Astrocyte (in vitro differentiated cells and primary cell): ENCODE measurements at regions not wholly inside any gene's neighbourhood (a gene's known extent, or its start where the extent isn't known, plus 50 kb on each side); places are given as distances from the start of the nearest gene placed in this dataset.

Experiments
- DNase-seq: peaks from one replicate; pipeline ENCODE4 v3.0.0-alpha.2; 2010; ENCODE audit warnings: low read depth
- FAIRE-seq: peaks from 2 replicates; lab custom pipeline; 2011; peaks lifted over from hg19 to GRCh38; lab: Jason Lieb, UNC
- H2AFZ ChIP-seq: 2 replicates; pipeline ENCODE4 v1.6.0; 2012; ENCODE audit warnings: low read depth, low read length, inconsistent platforms
- H3K27ac ChIP-seq: 2 replicates; pipeline ENCODE4 v1.5.1; 2011; ENCODE audit warnings: low read depth, low read length, inconsistent platforms
- H3K27me3 ChIP-seq: 2 replicates; pipeline ENCODE4 v1.6.0; 2011; ENCODE audit warnings: low read length, inconsistent platforms; ENCODE audit not compliant: insufficient read depth
- H3K36me3 ChIP-seq: 2 replicates; pipeline ENCODE4 v1.5.1; 2011; ENCODE audit warnings: low read length, inconsistent platforms; ENCODE audit not compliant: insufficient read depth
- H3K4me1 ChIP-seq: 2 replicates; pipeline ENCODE4 v1.5.1; 2011; ENCODE audit warnings: low read length, inconsistent platforms; ENCODE audit not compliant: insufficient read depth
- H3K4me2 ChIP-seq: 2 replicates; pipeline ENCODE4 v1.6.0; 2012; ENCODE audit warnings: low read length, inconsistent platforms
- H3K4me3 ChIP-seq: 2 replicates; pipeline ENCODE4 v1.5.1; 2011; ENCODE audit warnings: low read depth, mild to moderate bottlenecking, low read length, inconsistent platforms; ENCODE audit not compliant: insufficient read depth
- H3K79me2 ChIP-seq: 2 replicates; pipeline ENCODE4 v1.6.0; 2012; ENCODE audit warnings: mild to moderate bottlenecking, low read length, inconsistent platforms; ENCODE audit not compliant: insufficient read depth
- H3K9ac ChIP-seq: 2 replicates; pipeline ENCODE4 v1.6.0; 2012; ENCODE audit warnings: mild to moderate bottlenecking, low read length, inconsistent platforms
- H3K9me3 ChIP-seq: 2 replicates; pipeline ENCODE4 v1.5.1; 2012; ENCODE audit warnings: low read depth, mild to moderate bottlenecking, low read length, inconsistent platforms; ENCODE audit not compliant: insufficient read depth
- H4K20me1 ChIP-seq: 2 replicates; pipeline ENCODE4 v1.6.0; 2012; ENCODE audit warnings: low read length, inconsistent platforms; ENCODE audit not compliant: insufficient read depth
- H3K27ac Mint-ChIP-seq: one replicate; pipeline ENCODE4 v1.8.0; 2021; ENCODE audit warnings: mild to moderate bottlenecking, mixed read lengths; ENCODE audit not compliant: unreplicated experiment
- H3K27me3 Mint-ChIP-seq: one replicate; pipeline ENCODE4 v1.8.0; 2021; ENCODE audit warnings: low read depth, mixed read lengths; ENCODE audit not compliant: unreplicated experiment
- H3K36me3 Mint-ChIP-seq: one replicate; pipeline ENCODE4 v1.8.0; 2021; ENCODE audit warnings: low read depth, mixed read lengths; ENCODE audit not compliant: unreplicated experiment
- H3K4me1 Mint-ChIP-seq: one replicate; pipeline ENCODE4 v1.8.0; 2021; ENCODE audit warnings: low read depth, mixed read lengths; ENCODE audit not compliant: unreplicated experiment
- H3K4me3 Mint-ChIP-seq: one replicate; pipeline ENCODE4 v1.8.0; 2021; ENCODE audit warnings: mild to moderate bottlenecking, moderate library complexity, mixed read lengths; ENCODE audit not compliant: unreplicated experiment
- H3K9me3 Mint-ChIP-seq: one replicate; pipeline ENCODE4 v1.8.0; 2021; ENCODE audit warnings: mild to moderate bottlenecking, mixed read lengths; ENCODE audit not compliant: unreplicated experiment
- CTCF ChIP-seq: IDR thresholded peaks from 2 replicates; pipeline ENCODE4 v1.5.1; 2011; ENCODE audit warnings: low read depth, mild to moderate bottlenecking, inconsistent platforms, low read length, moderate library complexity; ENCODE audit not compliant: insufficient read depth
- EZH2 ChIP-seq: IDR thresholded peaks from 2 replicates; pipeline ENCODE4 v1.6.1; 2012; ENCODE audit warnings: mild to moderate bottlenecking, low read length, inconsistent platforms; ENCODE audit not compliant: insufficient read depth

DNA sequence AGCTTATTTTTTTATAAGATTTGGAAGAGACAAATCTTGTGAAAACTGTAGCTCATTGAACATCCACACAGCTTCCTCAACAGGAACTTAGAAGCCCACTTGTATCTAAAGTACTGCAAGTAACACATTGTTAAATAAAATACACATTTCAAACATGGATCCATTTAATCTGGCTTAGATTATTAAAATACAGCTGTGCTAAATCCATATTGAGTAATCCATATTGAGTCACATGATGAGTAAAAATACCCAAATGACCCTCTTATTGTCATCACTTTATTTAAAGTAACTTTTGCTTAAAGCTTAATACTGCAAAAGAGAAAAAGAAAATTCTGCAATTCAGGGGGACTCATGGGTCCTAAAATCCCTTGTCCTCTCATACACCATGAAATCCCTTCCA lies 133.3 kb downstream of the OSR1 start:
- peaks cover 7% of the 10 kb centered on the region for H3K4me1 Mint-ChIP-seq

DNA sequence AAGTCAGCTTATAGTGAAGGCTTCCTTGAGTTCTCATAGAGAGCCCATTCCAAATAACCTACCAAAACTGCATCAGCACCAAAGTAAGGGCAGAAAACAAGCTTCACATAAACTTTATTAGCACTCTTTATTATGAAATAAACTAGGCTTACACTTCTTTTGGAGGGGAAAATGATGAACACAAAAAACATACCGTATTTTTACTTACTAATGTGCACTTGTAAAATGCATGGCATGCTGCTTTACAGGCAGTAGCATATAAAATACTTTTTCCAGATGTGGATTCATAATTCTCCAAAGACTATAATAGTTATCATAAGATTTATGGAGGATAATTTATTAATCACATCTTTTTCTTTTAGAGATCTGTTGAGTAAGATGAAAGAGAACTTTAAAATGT lies 133.9 kb downstream of the OSR1 start:
- no peak overlapping the region for H3K27ac Mint-ChIP-seq
- H2AFZ ChIP-seq: no peak overlapping the region
- H3K4me3 Mint-ChIP-seq: no peak overlapping the region
- no peak overlapping the region for H3K4me2 ChIP-seq
- no peak for FAIRE-seq
- no peaks in the 10 kb centered on the region for H3K9me3 Mint-ChIP-seq
- H3K4me1 Mint-ChIP-seq: peaks cover 7% of the 10 kb centered on the region
- peaks cover 7% of the 10 kb centered on the region for H3K27me3 Mint-ChIP-seq
- TF ChIP-seq CTCF (no peak), EZH2 (no peak)
- H3K9me3 ChIP-seq: no peaks in the 10 kb centered on the region
- H3K79me2 ChIP-seq: no peaks in the 10 kb centered on the region
- no peaks in the 10 kb centered on the region for H3K27me3 ChIP-seq
- H3K27ac ChIP-seq: no peak overlapping the region
- no peak for DNase-seq
- H3K36me3 Mint-ChIP-seq: no peaks in the 10 kb centered on the region
- no peak overlapping the region for H3K4me3 ChIP-seq
- no peak overlapping the region for H3K9ac ChIP-seq
- H3K4me1 ChIP-seq: no peaks in the 10 kb centered on the region
- H4K20me1 ChIP-seq: no peaks in the 10 kb centered on the region
- H3K36me3 ChIP-seq: no peaks in the 10 kb centered on the region

More for the DNA sequence above, 133.3 kb downstream of the OSR1 start:
- no peak overlapping the region for H2AFZ ChIP-seq
- H3K4me3 ChIP-seq: no peak overlapping the region
- Mint-ChIP-seq H3K27ac (no peak overlapping the region), H3K9me3 (no peaks in the 10 kb centered on the region), H3K4me3 (no peak overlapping the region), H3K27me3 (peaks cover 7% of the 10 kb centered on the region), H3K36me3 (no peaks in the 10 kb centered on the region)
- DNase-seq (no peak), FAIRE-seq (no peak)
- H3K27me3 ChIP-seq: no peaks in the 10 kb centered on the region
- H3K36me3 ChIP-seq: no peaks in the 10 kb centered on the region
- no peaks in the 10 kb centered on the region for H3K79me2 ChIP-seq
- no peaks in the 10 kb centered on the region for H3K9me3 ChIP-seq
- no peak overlapping the region for H3K4me2 ChIP-seq
- TF ChIP-seq CTCF (no peak), EZH2 (no peak)
- no peak overlapping the region for H3K9ac ChIP-seq
- no peaks in the 10 kb centered on the region for H3K4me1 ChIP-seq
- H4K20me1 ChIP-seq: no peaks in the 10 kb centered on the region
- no peak overlapping the region for H3K27ac ChIP-seq

- Mint-ChIP-seq H3K4me1 (peaks cover 7% of the 10 kb centered on the region), H3K27ac (no peak overlapping the region), H3K27me3 (peaks cover 7% of the 10 kb centered on the region), H3K9me3 (no peaks in the 10 kb centered on the region), H3K36me3 (no peaks in the 10 kb centered on the region), H3K4me3 (no peak overlapping the region)
- DNase-seq (no peak), FAIRE-seq (no peak)
- Histone ChIP-seq H3K9ac (no peak overlapping the region), H3K27me3 (no peaks in the 10 kb centered on the region), H2AFZ (no peak overlapping the region), H3K9me3 (no peaks in the 10 kb centered on the region), H3K27ac (no peak overlapping the region), H3K4me3 (no peak overlapping the region), H3K79me2 (no peaks in the 10 kb centered on the region), H3K4me2 (no peak overlapping the region), H4K20me1 (no peaks in the 10 kb centered on the region), H3K36me3 (no peaks in the 10 kb centered on the region), H3K4me1 (no peaks in the 10 kb centered on the region)
- TF ChIP-seq CTCF (no peak), EZH2 (no peak)
Measured at GRCh38 chr2:19224011-19224410, 134.4 kb downstream of the OSR1 start.
